H9 (cell line): ENCODE measurements at regions not wholly inside any gene's neighbourhood (a gene's known extent, or its start where the extent isn't known, plus 50 kb on each side); places are given as distances from the start of the nearest gene placed in this dataset.

Source experiments
- DNase-seq: peaks from one replicate; pipeline ENCODE4 v3.0.0-alpha.2; 2017
- H2AFZ ChIP-seq: one replicate; pipeline ENCODE4 v1.6.1; 2013; ENCODE audit warnings: mild to moderate bottlenecking, low read length, control low read depth, moderate library complexity
- H2AK5ac ChIP-seq: 2 replicates; pipeline ENCODE4 v1.6.1; 2013; ENCODE audit warnings: low read length, control low read depth, mixed read lengths; ENCODE audit not compliant: insufficient read length
- H2BK120ac ChIP-seq: one replicate; pipeline ENCODE4 v1.6.1; 2013; ENCODE audit warnings: low read depth, mild to moderate bottlenecking, low read length, control low read depth, inconsistent platforms; ENCODE audit not compliant: poor library complexity, severe bottlenecking
- H2BK12ac ChIP-seq: 2 replicates; pipeline ENCODE4 v1.6.1; 2013; ENCODE audit warnings: low read length, control low read depth, mixed read lengths, low read depth; ENCODE audit not compliant: insufficient read length
- H2BK15ac ChIP-seq: 2 replicates; pipeline ENCODE4 v1.6.1; 2013; ENCODE audit warnings: low read depth, low read length, control low read depth
- H2BK20ac ChIP-seq: one replicate; pipeline ENCODE4 v1.6.1; 2013; ENCODE audit warnings: low read depth, mild to moderate bottlenecking, low read length, control low read depth, inconsistent platforms; ENCODE audit not compliant: poor library complexity, severe bottlenecking
- H2BK5ac ChIP-seq: 2 replicates; pipeline ENCODE4 v1.6.1; 2013; ENCODE audit warnings: low read length, control low read depth, mixed read lengths; ENCODE audit not compliant: insufficient read length
- H3K14ac ChIP-seq: 2 replicates; pipeline ENCODE4 v1.6.1; 2013; ENCODE audit warnings: low read length, control low read depth; ENCODE audit not compliant: insufficient read depth
- H3K18ac ChIP-seq: 2 replicates; pipeline ENCODE4 v1.6.1; 2013; ENCODE audit warnings: low read depth, mild to moderate bottlenecking, mixed read lengths, low read length, control low read depth; ENCODE audit not compliant: insufficient read length
- H3K23ac ChIP-seq: 2 replicates; pipeline ENCODE4 v1.6.1; 2013; ENCODE audit warnings: low read length, control low read depth, mixed read lengths, low read depth; ENCODE audit not compliant: insufficient read length
- H3K23me2 ChIP-seq: 2 replicates; pipeline ENCODE4 v1.6.1; 2013; ENCODE audit warnings: low read depth, mild to moderate bottlenecking, mixed read lengths, low read length, control low read depth; ENCODE audit not compliant: insufficient read length, poor library complexity, severe bottlenecking
- H3K27ac ChIP-seq: 2 replicates; pipeline ENCODE4 v1.5.1; 2013; ENCODE audit warnings: low read length, control low read depth, mixed read lengths, low read depth; ENCODE audit not compliant: insufficient read length
- H3K27me3 ChIP-seq: 2 replicates; pipeline ENCODE4 v1.6.1; 2013; ENCODE audit warnings: low read length, control low read depth, inconsistent platforms; ENCODE audit not compliant: insufficient read depth
- H3K4ac ChIP-seq: 2 replicates; pipeline ENCODE4 v1.6.1; 2013; ENCODE audit warnings: low read depth, mild to moderate bottlenecking, control low read depth, inconsistent platforms, low read length, moderate library complexity
- H3K4me1 ChIP-seq: 2 replicates; pipeline ENCODE4 v1.6.1; 2013; ENCODE audit warnings: low read length, control low read depth, inconsistent platforms; ENCODE audit not compliant: insufficient read depth
- H3K4me2 ChIP-seq: 2 replicates; pipeline ENCODE4 v1.6.1; 2013; ENCODE audit warnings: low read length, control low read depth, mixed read lengths; ENCODE audit not compliant: insufficient read length, insufficient read depth
- H3K56ac ChIP-seq: 2 replicates; pipeline ENCODE4 v1.6.1; 2013; ENCODE audit warnings: low read depth, mild to moderate bottlenecking, mixed read lengths, low read length, control low read depth; ENCODE audit not compliant: insufficient read length
- H3K79me1 ChIP-seq: 2 replicates; pipeline ENCODE4 v1.6.1; 2013; ENCODE audit warnings: low read depth, mild to moderate bottlenecking, moderate library complexity, low read length, control low read depth, inconsistent platforms; ENCODE audit not compliant: insufficient read depth, poor library complexity, severe bottlenecking
- H3K79me2 ChIP-seq: 2 replicates; pipeline ENCODE4 v1.6.1; 2013; ENCODE audit warnings: low read length, control low read depth, inconsistent platforms; ENCODE audit not compliant: insufficient read depth
- H3K9ac ChIP-seq: 2 replicates; pipeline ENCODE4 v1.6.1; 2013; ENCODE audit warnings: low read length, control low read depth, mixed read lengths; ENCODE audit not compliant: insufficient read length; ENCODE audit errors: extremely low read depth
- H3K9me3 ChIP-seq: one replicate; pipeline ENCODE4 v1.6.1; 2013; ENCODE audit warnings: low read depth, low read length, inconsistent platforms; ENCODE audit not compliant: control insufficient read depth
- H3T11ph ChIP-seq: one replicate; pipeline ENCODE4 v1.6.1; 2013; ENCODE audit warnings: mild to moderate bottlenecking, low read length, control low read depth, inconsistent platforms
- H4K20me1 ChIP-seq: one replicate; pipeline ENCODE4 v1.6.1; 2013; ENCODE audit not compliant: control insufficient read depth, insufficient read length, insufficient read depth
- H4K5ac ChIP-seq: 2 replicates; pipeline ENCODE4 v1.6.1; 2013; ENCODE audit warnings: low read depth, mild to moderate bottlenecking, mixed read lengths, low read length, control low read depth; ENCODE audit not compliant: insufficient read length
- H4K8ac ChIP-seq: replicated peaks from 2 replicates; pipeline ENCODE4 v1.6.1; 2013; ENCODE audit warnings: low read length, control low read depth, mixed read lengths, low read depth; ENCODE audit not compliant: insufficient read length
- H4K91ac ChIP-seq: 2 replicates; pipeline ENCODE4 v1.6.1; 2013; ENCODE audit warnings: low read depth, mild to moderate bottlenecking, moderate library complexity, mixed read lengths, low read length, control low read depth; ENCODE audit not compliant: insufficient read length
- H3K27ac Mint-ChIP-seq, 3 experiments: 2 replicates in 2 of 3; 3 replicates in 1 of 3; pipeline ENCODE4 v1.8.0; 2020 to 2021; ENCODE audit warnings: mixed read lengths in 3 of 3, mild to moderate bottlenecking in 1 of 3, moderate library complexity in 1 of 3
- H3K27me3 Mint-ChIP-seq: 2 replicates; pipeline ENCODE4 v1.8.0; 2021; ENCODE audit warnings: low read depth, mild to moderate bottlenecking, moderate library complexity, mixed read lengths
- H3K36me3 Mint-ChIP-seq, 3 experiments: 2 replicates in 2 of 3; 3 replicates in 1 of 3; pipeline ENCODE4 v1.8.0; 2020 to 2021; ENCODE audit warnings: low read depth in 3 of 3, mixed read lengths in 3 of 3; ENCODE audit not compliant: insufficient read depth in 1 of 3
- H3K4me1 Mint-ChIP-seq, 2 experiments: 2 replicates each; pipeline ENCODE4 v1.8.0; 2020; ENCODE audit warnings: mixed read lengths in 2 of 2
- H3K4me3 Mint-ChIP-seq, 2 experiments: 2 replicates in 1 of 2; 3 replicates in 1 of 2; pipeline ENCODE4 v1.8.0; 2020 to 2021; ENCODE audit warnings: mild to moderate bottlenecking in 2 of 2, mixed read lengths in 2 of 2, moderate library complexity in 1 of 2
- H3K9me3 Mint-ChIP-seq, 2 experiments: 2 replicates in 1 of 2; 3 replicates in 1 of 2; pipeline ENCODE4 v1.8.0; 2020; ENCODE audit warnings: mild to moderate bottlenecking in 2 of 2, mixed read lengths in 2 of 2, moderate library complexity in 1 of 2
- WGBS: extraction: QIAGEN DNeasy Blood & Tissue Kit; methylation state at CpG from one replicate; pipeline ENCODE4 v1.1.7; 2013; ENCODE audit warnings: missing lambda C conversion rate, low lambda C conversion rate, mixed read lengths; ENCODE audit not compliant: insufficient read length; ENCODE audit errors: extremely low coverage; 5-methylcytosine and 5-hydroxymethylcytosine counted together
- TF ChIP-seq, protein P1 (sequence below): fragments of 200-600 bp; sonication (generic); conservative IDR thresholded peaks from 3 replicates; pipeline ENCODE4 v1.8.0; 2021; ENCODE audit warnings: antibody characterized with exemption, mild to moderate bottlenecking

DNA sequence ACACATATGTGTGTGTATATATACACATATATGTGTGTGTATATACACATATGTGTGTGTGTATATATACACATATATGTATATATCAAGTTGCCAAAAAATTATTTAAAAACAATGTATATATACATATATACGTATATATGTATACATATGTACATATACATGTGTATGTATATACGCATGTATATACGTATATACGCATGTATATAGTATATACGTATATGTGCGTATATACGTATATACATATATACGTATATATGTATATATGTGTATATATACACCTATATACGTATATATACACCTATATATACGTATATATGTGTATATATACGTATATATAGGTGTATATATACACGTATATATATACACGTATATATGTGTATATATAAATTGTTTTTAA is 57.0 kb upstream of the ZNF644 start:
- no peak overlapping the region for H3K56ac ChIP-seq
- H4K8ac ChIP-seq, result no peak overlapping the region
- H4K20me1 ChIP-seq, result no peaks in the 10 kb centered on the region
- no peaks in the 10 kb centered on the region for H3K9me3 ChIP-seq
- H3K14ac ChIP-seq, result no peak overlapping the region
- H3K23ac ChIP-seq, result no peak overlapping the region
- H3K4ac ChIP-seq, result no peak overlapping the region
- TF ChIP-seq, protein P1, sequence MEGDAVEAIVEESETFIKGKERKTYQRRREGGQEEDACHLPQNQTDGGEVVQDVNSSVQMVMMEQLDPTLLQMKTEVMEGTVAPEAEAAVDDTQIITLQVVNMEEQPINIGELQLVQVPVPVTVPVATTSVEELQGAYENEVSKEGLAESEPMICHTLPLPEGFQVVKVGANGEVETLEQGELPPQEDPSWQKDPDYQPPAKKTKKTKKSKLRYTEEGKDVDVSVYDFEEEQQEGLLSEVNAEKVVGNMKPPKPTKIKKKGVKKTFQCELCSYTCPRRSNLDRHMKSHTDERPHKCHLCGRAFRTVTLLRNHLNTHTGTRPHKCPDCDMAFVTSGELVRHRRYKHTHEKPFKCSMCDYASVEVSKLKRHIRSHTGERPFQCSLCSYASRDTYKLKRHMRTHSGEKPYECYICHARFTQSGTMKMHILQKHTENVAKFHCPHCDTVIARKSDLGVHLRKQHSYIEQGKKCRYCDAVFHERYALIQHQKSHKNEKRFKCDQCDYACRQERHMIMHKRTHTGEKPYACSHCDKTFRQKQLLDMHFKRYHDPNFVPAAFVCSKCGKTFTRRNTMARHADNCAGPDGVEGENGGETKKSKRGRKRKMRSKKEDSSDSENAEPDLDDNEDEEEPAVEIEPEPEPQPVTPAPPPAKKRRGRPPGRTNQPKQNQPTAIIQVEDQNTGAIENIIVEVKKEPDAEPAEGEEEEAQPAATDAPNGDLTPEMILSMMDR, result no peak
- DNase-seq, result no peak
- H4K91ac ChIP-seq, result no peak overlapping the region
- no CpG with 5 or more reads among the region's 13 CpGs for WGBS
- no peak overlapping the region for H3K27ac Mint-ChIP-seq
- H3K18ac ChIP-seq, result no peak overlapping the region
- no peaks in the 10 kb centered on the region for H3K27me3 ChIP-seq
- no peak overlapping the region for H3K4me2 ChIP-seq
- no peak overlapping the region for H3T11ph ChIP-seq
- no peaks in the 10 kb centered on the region for H3K36me3 Mint-ChIP-seq
- H3K79me2 ChIP-seq, result no peaks in the 10 kb centered on the region
- peaks cover 5% of the 10 kb centered on the region; the same call in 1 of the 2 replicates for H3K4me1 ChIP-seq
- H3K27ac ChIP-seq, result no peak overlapping the region
- no peak overlapping the region for H2BK15ac ChIP-seq
- no peaks in the 10 kb centered on the region for H3K23me2 ChIP-seq
- no peak overlapping the region for H4K5ac ChIP-seq
- peaks cover 6 to 12% of the 10 kb centered on the region in 2 experiments for H3K4me1 Mint-ChIP-seq
- no peaks in the 10 kb centered on the region; the same call in 1 of the 2 replicates for H3K27me3 Mint-ChIP-seq
- H2BK120ac ChIP-seq, result no peak overlapping the region
- H2BK12ac ChIP-seq, result no peak overlapping the region
- H2BK5ac ChIP-seq, result no peak overlapping the region
- no peaks in the 10 kb centered on the region for H3K79me1 ChIP-seq
- H2BK20ac ChIP-seq, result no peak overlapping the region
- no peak overlapping the region for H3K9ac ChIP-seq
- no peak overlapping the region for H3K4me3 Mint-ChIP-seq
- no peak overlapping the region for H2AFZ ChIP-seq
- no peaks in the 10 kb centered on the region for H3K9me3 Mint-ChIP-seq
- no peak overlapping the region for H2AK5ac ChIP-seq
